DOHH2 (cell line): ENCODE measurements at regions not wholly inside any gene's neighbourhood (a gene's known extent, or its start where the extent isn't known, plus 50 kb on each side); places are given as distances from the start of the nearest gene placed in this dataset.

Experiments
- H3F3A ChIP-seq: fragments of 200-600 bp; sonication (generic), shearing (Covaris generic); 2 replicates; pipeline ENCODE4 v1.6.0; 2016; ENCODE audit warnings: antibody characterized with exemption, mild to moderate bottlenecking; ENCODE audit not compliant: control insufficient read depth, insufficient read depth
- H3K27ac ChIP-seq: fragments of 200-600 bp; sonication (generic); 2 replicates; pipeline ENCODE4 v1.5.1; 2014; ENCODE audit warnings: low read depth, mild to moderate bottlenecking, low read length, moderate library complexity
- H3K27me3 ChIP-seq: fragments of 200-600 bp; sonication (generic); 2 replicates; pipeline ENCODE4 v1.6.1; 2014; ENCODE audit warnings: mild to moderate bottlenecking, low read length, mixed read lengths; ENCODE audit not compliant: control insufficient read depth
- H3K36me3 ChIP-seq: fragments of 200-600 bp; sonication (generic); 2 replicates; pipeline ENCODE4 v1.6.1; 2014; ENCODE audit warnings: mild to moderate bottlenecking, low read length, moderate library complexity, mixed read lengths; ENCODE audit not compliant: control insufficient read depth
- H3K4me1 ChIP-seq: fragments of 200-600 bp; sonication (generic); 2 replicates; pipeline ENCODE4 v1.6.1; 2014; ENCODE audit warnings: mild to moderate bottlenecking, low read length, mixed read lengths; ENCODE audit not compliant: control insufficient read depth
- H3K4me2 ChIP-seq: fragments of 200-600 bp; sonication (generic); 2 replicates; pipeline ENCODE4 v1.6.0; 2014; ENCODE audit warnings: mild to moderate bottlenecking, low read length, moderate library complexity
- H3K4me3 ChIP-seq: fragments of 200-600 bp; sonication (generic); 2 replicates; pipeline ENCODE4 v1.5.1; 2014; ENCODE audit warnings: mild to moderate bottlenecking, low read length, mixed read lengths
- H3K79me2 ChIP-seq: fragments of 200-600 bp; sonication (generic); 2 replicates; pipeline ENCODE4 v1.6.1; 2014; ENCODE audit warnings: mild to moderate bottlenecking, low read length, mixed read lengths; ENCODE audit not compliant: control insufficient read depth
- H3K9me2 ChIP-seq: fragments of 200-600 bp; sonication (generic); replicated peaks from 2 replicates; pipeline ENCODE4 v1.6.1; 2014; ENCODE audit warnings: mild to moderate bottlenecking, low read length, mixed read lengths; ENCODE audit not compliant: control insufficient read depth
- H3K9me3 ChIP-seq: fragments of 200-600 bp; sonication (generic); 2 replicates; pipeline ENCODE4 v1.6.1; 2014; ENCODE audit warnings: antibody characterized with exemption, low read length, mixed read lengths; ENCODE audit not compliant: control insufficient read depth, insufficient read depth
- H4K20me1 ChIP-seq: fragments of 200-600 bp; sonication (generic); 2 replicates; pipeline ENCODE4 v1.6.0; 2014; ENCODE audit warnings: low read depth, mild to moderate bottlenecking, antibody characterized with exemption, low read length, moderate library complexity; ENCODE audit not compliant: control insufficient read depth, insufficient read depth
- EZH2phosphoT487 ChIP-seq: fragments of 200-600 bp; sonication (generic); IDR thresholded peaks from 2 replicates; pipeline ENCODE4 v1.6.1; 2017; ENCODE audit warnings: borderline replicate concordance, mild to moderate bottlenecking, antibody characterized with exemption, low read length, moderate library complexity, mixed read lengths
- TF ChIP-seq, protein P1 (sequence below): fragments of 200-600 bp; sonication (generic); IDR thresholded peaks from one replicate; pipeline ENCODE4 v1.5.1; 2014; ENCODE audit warnings: antibody characterized with exemption, mild to moderate bottlenecking, low read depth, low read length; ENCODE audit not compliant: poor library complexity, severe bottlenecking

DNA sequence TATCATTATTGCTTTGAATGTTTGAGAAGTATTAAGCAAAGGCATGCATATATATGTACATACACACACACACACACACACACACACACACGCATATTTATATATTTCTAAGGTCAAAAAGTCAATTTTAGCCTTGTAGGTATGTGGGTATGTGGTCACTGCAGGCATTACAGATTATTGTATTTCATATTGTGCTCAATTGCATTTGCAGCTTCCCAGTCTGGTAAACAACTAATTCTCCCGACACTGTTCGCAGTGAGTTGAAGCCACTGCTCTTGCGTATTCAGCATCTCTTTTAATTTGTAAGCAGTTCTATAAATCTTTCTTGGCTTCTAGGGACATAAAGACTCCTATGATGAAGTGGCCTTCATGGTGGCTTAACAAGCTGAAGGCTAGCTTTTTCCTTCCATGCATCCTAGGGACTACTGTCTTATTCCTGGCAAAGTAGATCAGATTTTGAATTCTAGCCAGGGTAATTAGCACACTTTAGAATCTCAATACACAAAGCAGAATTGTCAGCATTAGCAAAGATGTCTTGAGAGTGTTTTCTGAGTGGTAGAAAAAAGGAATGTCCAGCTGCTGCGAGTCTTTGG, 368.6 kb upstream of the NEGR1 start:
- Histone ChIP-seq H3K4me3 (no peak overlapping the region), H3F3A (no peaks in the 10 kb centered on the region), H3K9me2 (no peaks in the 10 kb centered on the region), H3K27ac (no peak overlapping the region), H3K27me3 (no peaks in the 10 kb centered on the region), H4K20me1 (no peaks in the 10 kb centered on the region), H3K79me2 (no peaks in the 10 kb centered on the region), H3K4me1 (no peaks in the 10 kb centered on the region), H3K4me2 (no peak overlapping the region), H3K36me3 (no peaks in the 10 kb centered on the region), H3K9me3 (no peaks in the 10 kb centered on the region)
- no peak for TF ChIP-seq EZH2phosphoT487
- TF ChIP-seq, protein P1, sequence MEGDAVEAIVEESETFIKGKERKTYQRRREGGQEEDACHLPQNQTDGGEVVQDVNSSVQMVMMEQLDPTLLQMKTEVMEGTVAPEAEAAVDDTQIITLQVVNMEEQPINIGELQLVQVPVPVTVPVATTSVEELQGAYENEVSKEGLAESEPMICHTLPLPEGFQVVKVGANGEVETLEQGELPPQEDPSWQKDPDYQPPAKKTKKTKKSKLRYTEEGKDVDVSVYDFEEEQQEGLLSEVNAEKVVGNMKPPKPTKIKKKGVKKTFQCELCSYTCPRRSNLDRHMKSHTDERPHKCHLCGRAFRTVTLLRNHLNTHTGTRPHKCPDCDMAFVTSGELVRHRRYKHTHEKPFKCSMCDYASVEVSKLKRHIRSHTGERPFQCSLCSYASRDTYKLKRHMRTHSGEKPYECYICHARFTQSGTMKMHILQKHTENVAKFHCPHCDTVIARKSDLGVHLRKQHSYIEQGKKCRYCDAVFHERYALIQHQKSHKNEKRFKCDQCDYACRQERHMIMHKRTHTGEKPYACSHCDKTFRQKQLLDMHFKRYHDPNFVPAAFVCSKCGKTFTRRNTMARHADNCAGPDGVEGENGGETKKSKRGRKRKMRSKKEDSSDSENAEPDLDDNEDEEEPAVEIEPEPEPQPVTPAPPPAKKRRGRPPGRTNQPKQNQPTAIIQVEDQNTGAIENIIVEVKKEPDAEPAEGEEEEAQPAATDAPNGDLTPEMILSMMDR = no peak

DNA sequence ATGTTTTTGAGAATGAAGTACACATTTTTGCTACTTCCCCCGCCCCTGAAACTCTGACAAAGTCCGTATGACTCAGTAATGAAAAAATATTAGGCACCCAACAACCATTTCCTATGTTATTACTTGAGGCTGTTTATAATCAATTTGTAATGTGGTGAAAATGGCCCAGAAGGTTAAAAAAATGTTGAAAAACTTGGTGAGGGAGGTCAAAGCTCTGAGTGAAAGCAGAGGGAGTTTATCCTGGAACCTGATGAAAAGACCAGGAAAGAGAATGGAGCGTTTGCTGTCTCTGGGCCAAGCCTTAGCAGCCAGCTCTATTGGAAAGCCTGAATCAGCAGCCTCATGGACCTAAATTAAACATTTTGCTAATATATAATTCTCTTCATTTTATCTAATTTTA, 367.7 kb upstream of the NEGR1 start:
- Histone ChIP-seq H3K9me2 (no peaks in the 10 kb centered on the region), H3K4me2 (no peak overlapping the region), H3F3A (no peaks in the 10 kb centered on the region), H3K36me3 (no peaks in the 10 kb centered on the region), H3K4me3 (no peak overlapping the region), H3K79me2 (no peaks in the 10 kb centered on the region), H4K20me1 (no peaks in the 10 kb centered on the region), H3K27me3 (no peaks in the 10 kb centered on the region), H3K9me3 (no peaks in the 10 kb centered on the region), H3K27ac (no peak overlapping the region), H3K4me1 (no peaks in the 10 kb centered on the region)
- TF ChIP-seq, protein P1 = no peak
- TF ChIP-seq EZH2phosphoT487 = no peak

DNA sequence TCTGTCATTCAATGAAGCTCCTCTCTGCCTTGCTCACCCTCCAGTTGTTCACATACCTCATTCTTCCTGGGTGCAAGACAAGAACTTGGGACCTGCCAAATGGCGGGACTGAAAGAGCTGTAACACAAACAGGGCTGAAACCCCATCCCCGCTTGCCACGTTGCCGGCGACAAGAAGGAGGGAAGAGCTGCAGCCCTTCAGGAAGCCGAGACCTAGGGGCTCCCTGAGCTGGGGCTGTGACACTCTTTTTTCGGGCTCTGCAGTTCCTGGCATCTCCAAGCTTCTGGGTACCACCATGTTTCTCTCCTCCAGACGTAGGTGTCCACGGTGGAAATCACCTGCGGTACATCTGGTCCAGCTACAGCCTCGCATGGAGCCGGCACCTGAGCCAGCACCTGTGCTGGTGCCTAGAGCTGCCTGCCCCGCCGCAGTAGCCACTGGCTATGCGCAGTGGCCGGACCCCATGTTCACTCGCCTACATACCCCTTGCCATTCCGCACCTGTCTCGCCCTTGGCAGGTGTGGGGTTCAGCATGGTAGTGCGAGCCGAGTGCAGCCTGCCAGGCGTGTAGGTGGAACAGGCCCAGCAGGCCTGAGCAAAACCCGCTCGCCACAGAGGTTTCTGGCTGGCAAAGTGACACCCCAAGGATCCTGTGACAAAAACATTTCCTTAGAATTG, 367.0 kb upstream of the NEGR1 start:
- Histone ChIP-seq H4K20me1 (no peaks in the 10 kb centered on the region), H3K36me3 (no peaks in the 10 kb centered on the region), H3K9me2 (no peaks in the 10 kb centered on the region), H3K4me2 (no peak overlapping the region), H3K9me3 (no peaks in the 10 kb centered on the region), H3K27me3 (no peaks in the 10 kb centered on the region), H3K4me3 (no peak overlapping the region), H3K79me2 (no peaks in the 10 kb centered on the region), H3F3A (no peaks in the 10 kb centered on the region), H3K27ac (no peak overlapping the region), H3K4me1 (no peaks in the 10 kb centered on the region)
- TF ChIP-seq, protein P1 = no peak
- no peak for TF ChIP-seq EZH2phosphoT487
